Effector CD8-positive, alpha-beta T cell (primary cell): ENCODE measurements at regions not wholly inside any gene's neighbourhood (a gene's known extent, or its start where the extent isn't known, plus 50 kb on each side); places are given as distances from the start of the nearest gene placed in this dataset.

Experiments
- DNase-seq: peaks from one replicate; lab custom pipeline; 2025; lab: John Stamatoyannopoulos, UW

DNA sequence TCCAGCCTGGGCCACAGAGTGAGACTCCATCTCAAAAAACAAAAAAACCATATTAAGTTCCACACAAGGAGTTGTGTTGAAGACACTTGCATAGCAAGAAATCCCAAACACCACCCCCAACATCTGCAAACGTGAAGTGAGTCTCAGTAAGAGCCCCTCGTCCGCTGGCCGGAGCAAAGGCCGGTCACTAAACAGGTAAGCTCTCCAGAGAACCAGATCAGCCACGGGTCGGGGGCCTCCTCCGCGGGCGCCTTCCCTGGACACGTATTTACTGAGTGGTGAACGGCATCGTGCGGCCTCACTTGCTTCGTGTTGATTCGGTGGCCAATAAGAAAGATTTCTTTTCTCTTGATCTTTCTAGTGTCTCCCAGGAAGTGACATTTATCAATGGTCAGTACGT lies 93.6 kb downstream of the MRPL36 start:
- no peak for DNase-seq

DNA sequence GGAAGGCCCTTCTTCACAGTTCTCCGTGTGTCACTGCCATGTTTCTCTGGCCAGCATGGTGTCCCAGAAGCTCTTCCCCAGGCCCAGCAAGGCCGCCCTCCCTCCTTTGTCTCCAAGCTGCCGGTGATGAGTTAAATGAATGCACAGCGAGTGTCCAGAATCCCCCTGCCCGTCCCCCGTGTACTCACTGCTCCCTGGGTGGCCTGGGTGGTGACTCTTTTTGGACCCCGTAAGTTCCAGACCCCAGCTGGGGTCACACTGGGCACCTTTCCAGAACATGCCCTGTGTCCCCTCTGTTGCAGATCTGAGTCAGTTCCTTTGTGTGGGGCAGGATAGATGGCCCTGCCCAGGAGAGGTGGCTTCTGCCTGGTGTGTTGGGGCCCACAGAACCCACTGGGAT lies 95.0 kb downstream of the MRPL36 start:
- DNase-seq = no peak

- no peak for DNase-seq
These were observed 95.4 kb downstream of the MRPL36 start for GRCh38 chr5:1704266-1704665.

DNA sequence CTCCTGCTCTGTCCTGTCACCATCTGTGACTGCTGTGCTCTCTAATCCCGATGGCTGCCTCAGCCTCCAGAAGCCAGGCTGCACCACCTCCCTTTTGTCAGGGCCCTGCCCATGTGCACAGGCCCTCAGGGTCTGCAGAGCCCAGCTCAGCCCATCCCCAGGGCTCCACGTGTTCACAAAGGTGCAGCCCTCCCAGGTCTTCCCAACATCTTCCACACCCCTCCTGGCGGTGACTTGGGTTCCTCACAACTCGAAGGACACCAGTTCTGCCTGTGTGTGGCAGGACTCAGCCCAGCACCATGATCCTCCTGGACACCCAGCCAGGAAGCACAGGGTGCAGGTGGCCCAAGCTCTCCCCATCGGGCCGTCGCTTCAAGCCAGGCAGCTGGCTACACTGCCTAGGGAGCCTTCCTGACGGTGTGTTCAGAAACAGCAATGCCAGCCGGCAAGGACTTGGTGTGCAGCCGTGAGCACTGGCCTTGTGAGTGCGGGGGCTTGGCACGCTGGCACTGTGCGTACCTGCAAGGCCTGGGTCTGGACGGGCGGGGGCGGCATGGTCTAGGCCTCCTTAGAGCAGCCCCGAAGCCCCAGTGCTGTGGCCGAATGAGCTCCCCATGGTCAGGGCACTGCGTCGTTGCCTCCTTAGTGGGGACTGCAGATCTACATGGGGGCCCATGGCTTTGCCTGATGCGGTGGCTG lies 96.1 kb downstream of the MRPL36 start:
- DNase-seq = no peak

- DNase-seq = no peak
These were observed 97.3 kb downstream of the MRPL36 start for GRCh38 chr5:1702318-1702717.

- no peak for DNase-seq
These were observed 97.8 kb downstream of the MRPL36 start for GRCh38 chr5:1701884-1702283.

GRCh38 chr5:1701216-1701864 lies 98.3 kb downstream of the MRPL36 start:
- DNase-seq = no peak

GRCh38 chr5:1699394-1699793 lies 100.2 kb downstream of the MRPL36 start:
- DNase-seq = no peak

GRCh38 chr5:1698589-1699316 lies 100.9 kb downstream of the MRPL36 start:
- DNase-seq = no peak

DNA sequence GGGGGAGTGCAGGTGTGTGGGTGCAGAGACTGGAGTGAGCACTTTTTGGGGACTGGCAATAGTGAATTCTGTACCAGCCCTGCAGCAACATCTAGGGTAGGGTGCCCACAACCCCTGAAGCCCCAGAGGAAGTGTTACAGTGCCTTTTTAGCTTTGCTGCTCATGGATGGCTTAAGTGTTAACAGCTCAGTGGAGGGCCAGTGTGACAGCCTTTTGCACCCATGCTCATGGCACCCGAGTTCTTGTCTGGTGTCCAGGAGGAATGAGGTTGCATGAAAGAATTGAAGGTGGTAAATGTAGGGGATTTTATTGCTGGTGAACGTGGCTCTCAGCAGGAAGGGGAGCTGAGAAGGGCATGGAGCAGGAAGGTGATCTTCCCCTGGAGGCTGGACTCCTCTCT lies 107.3 kb downstream of the MRPL36 start:
- DNase-seq = no peak

DNA sequence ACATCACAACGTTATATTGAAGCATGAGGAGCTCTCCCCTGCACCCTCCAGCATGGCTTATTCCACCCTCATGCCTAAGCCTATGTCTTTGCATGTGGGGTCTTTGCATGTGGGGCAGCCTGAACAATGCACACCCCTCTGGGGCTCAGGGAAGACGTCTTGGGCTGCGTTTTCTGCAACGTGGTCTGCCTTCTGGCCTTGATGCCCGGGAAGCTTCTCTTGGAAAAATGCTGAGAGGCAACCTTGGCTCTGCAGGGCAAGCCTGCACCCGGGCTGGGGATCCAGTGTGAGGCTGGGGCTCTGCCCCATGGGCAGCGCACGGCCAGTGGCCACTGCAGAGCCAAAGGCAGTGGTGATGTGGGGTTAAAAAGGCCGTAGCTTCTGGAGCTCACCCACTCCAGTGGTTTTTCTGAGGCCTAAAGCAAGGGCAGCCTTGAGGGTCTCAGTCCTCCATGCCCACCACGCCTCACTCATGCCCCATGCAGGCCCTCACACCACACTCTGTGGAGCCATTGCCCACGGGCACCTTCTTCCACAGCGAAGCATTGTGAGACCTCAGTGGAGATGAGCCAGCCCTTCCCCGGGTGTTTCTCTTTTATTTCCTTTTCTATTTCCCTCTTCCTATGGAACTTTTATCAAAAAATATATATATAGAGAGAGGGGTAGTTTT lies 112.2 kb downstream of the MRPL36 start:
- DNase-seq = no peak

DNA sequence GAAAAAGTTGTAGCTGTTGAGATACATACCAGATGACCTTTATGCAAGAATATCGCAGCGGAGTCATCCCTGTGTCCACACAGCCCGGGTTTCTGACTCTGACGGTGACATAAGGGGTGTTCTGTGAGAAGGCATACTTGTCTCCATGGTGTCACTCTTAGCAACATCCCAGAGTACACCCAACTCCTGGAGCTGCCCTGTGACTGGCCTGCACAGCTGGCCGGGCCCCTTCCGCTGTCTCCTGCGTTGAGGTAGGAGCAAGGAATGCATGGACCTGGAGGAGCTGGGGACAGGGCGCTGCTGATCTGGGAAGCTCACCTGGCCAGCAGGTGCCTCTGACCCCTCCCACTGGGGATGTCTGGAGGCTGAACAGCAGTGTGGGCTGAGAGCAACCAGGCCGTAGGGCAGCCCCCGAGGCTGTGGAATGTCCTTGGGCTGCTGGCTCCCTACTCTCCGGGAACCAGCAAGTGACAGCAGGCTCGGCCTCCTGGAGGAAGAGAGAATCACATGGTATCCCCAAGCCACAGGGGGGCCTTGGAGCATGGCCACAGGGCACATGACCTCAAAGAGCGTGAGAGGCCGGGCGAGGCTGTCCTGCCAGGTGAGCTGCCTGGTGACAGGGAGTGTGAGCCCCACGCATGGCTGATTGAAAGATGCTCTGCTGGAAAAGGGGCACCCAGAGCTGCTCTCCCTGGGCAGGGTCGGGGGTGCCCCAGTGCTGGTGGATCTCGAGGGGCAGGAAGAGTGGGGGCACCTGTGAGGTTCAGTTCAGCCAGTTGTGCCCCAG lies 113.4 kb downstream of the MRPL36 start:
- DNase-seq = no peak

- no peak for DNase-seq
These were observed 114.6 kb downstream of the MRPL36 start for GRCh38 chr5:1685066-1685465.

DNA sequence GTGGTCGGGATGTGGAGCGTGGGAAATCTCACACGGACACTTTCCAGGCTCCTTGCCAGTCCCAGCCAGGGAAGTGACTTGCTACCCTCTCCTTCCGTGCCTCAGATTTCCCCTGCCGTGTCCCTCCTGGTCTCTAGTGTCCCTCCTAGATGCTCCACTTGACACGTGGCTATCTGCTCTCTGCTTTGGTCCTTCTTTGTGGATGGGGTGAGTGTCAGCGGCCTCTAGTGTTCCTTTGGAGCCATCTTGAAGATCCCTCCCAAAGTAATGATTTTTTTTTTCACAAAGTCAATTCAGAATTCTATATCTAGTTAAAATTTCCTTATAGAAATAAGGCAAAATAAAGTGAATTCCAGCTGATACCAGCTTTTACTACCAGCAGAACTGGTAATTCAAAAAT lies 117.7 kb downstream of the MRPL36 start:
- no peak for DNase-seq

GRCh38 chr5:1673042-1673677 lies 126.5 kb downstream of the MRPL36 start:
- no peak for DNase-seq

- no peak for DNase-seq
These were observed 127.2 kb downstream of the MRPL36 start for GRCh38 chr5:1672396-1672795.

DNA sequence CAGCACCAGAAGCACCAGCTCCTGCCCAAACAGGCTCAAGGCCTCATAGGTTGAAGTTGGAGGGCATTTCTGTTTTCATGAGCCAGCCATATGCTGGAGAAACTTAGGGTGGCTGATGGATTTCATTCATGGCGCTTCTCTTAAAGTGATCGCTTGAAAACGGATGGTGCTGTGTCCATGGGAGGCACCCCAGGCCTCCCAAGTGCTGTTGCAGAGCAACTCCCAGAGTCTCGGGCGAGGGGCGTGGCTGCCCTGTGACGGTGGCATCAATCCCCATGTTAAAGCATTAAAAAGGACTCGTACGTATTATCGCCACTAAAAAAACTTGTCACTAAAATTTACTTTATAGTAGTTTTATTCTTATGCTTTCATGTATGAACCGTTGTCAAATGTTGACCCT lies 128.3 kb downstream of the MRPL36 start:
- DNase-seq = no peak

GRCh38 chr5:1670351-1670750 lies 129.3 kb downstream of the MRPL36 start:
- DNase-seq = no peak

GRCh38 chr5:1669276-1670155 lies 130.1 kb downstream of the MRPL36 start:
- DNase-seq = no peak

GRCh38 chr5:1668141-1668721 lies 131.4 kb downstream of the MRPL36 start:
- no peak for DNase-seq
